ENCODE measurements at regions not wholly inside any gene's neighbourhood (a gene's known extent, or its start where the extent isn't known, plus 50 kb on each side); places are given as distances from the start of the nearest gene placed in this dataset.

GRCh38 chr13:59088716-59089115 lies 1075.0 kb downstream of the DIAPH3 start:
- TF ChIP-seq EZH2phosphoT487 (IDR thresholded peaks at IDR 0.05; ENCODE audit: borderline replicate concordance) (no peak), CTCF (conservative IDR thresholded peaks at IDR 0.05; ENCODE audit: low read length) (no peak)
